Activated CD4-positive, alpha-beta memory T cell treated with anti-CD3 and anti-CD28 coated beads, Interleukin-2, amount 10 ng/mL, durations not matched to agents 7 days and 5 days (primary cell): ENCODE measurements at regions not wholly inside any gene's neighbourhood (a gene's known extent, or its start where the extent isn't known, plus 50 kb on each side); places are given as distances from the start of the nearest gene placed in this dataset.

ENCODE experiments used
- CTCF ChIA-PET: fragments of 350-600 bp; sonication (Branson Sonifier 250); formaldehyde crosslinking; loops from one replicate; lab custom pipeline; 2021; ENCODE audit warnings: antibody characterized with exemption, inconsistent platforms; lab: Charles Lee
- POLR2A ChIA-PET: fragments of 350-600 bp; sonication (Branson Sonifier 250); formaldehyde crosslinking; loops from one replicate; lab custom pipeline; 2021; ENCODE audit warnings: antibody characterized with exemption; lab: Charles Lee
- DNase-seq: peaks from one replicate; pipeline ENCODE4 v3.0.0-alpha.2; 2020
- H3K27ac Mint-ChIP-seq: one replicate; pipeline ENCODE4 v1.8.0; 2021; ENCODE audit warnings: mild to moderate bottlenecking, mixed read lengths
- H3K27me3 Mint-ChIP-seq: one replicate; pipeline ENCODE4 v1.8.0; 2021; ENCODE audit warnings: mixed read lengths
- H3K36me3 Mint-ChIP-seq: one replicate; pipeline ENCODE4 v1.8.0; 2021; ENCODE audit warnings: low read depth, mixed read lengths
- H3K4me1 Mint-ChIP-seq: one replicate; pipeline ENCODE4 v1.8.0; 2021; ENCODE audit warnings: mixed read lengths
- H3K4me3 Mint-ChIP-seq: one replicate; pipeline ENCODE4 v1.8.0; 2021; ENCODE audit warnings: mild to moderate bottlenecking, mixed read lengths
- H3K9me3 Mint-ChIP-seq: one replicate; pipeline ENCODE4 v1.8.0; 2021; ENCODE audit warnings: mixed read lengths

- Mint-ChIP-seq H3K27ac (no peak overlapping the region), H3K27me3 (peaks cover 41% of the 10 kb centered on the region), H3K4me1 (peaks cover 26% of the 10 kb centered on the region)
Measured at GRCh38 chr5:124647352-124647751, 99.1 kb downstream of the ZNF608 start.

GRCh38 chr5:124645396-124645795 lies 101.0 kb downstream of the ZNF608 start:
- Mint-ChIP-seq H3K36me3 (peaks cover 2% of the 10 kb centered on the region), H3K27ac (no peak overlapping the region), H3K9me3 (no peaks in the 10 kb centered on the region), H3K4me1 (peaks cover 19% of the 10 kb centered on the region), H3K27me3 (peaks cover 34% of the 10 kb centered on the region), H3K4me3 (no peak overlapping the region)
- no peak for DNase-seq
- POLR2A ChIA-PET: no interaction called here
- CTCF ChIA-PET: no interaction called here

More at GRCh38 chr5:124647352-124647751, 99.1 kb downstream of the ZNF608 start:
- no peak for DNase-seq
- ChIA-PET POLR2A (no interaction called here), CTCF (interaction anchor here (0.6 kb wide), 1 partner anchor 427 kb away, joined by 5 read pairs; no protein-coding TSS in a partner anchor)
- H3K4me3 Mint-ChIP-seq: no peak overlapping the region
- H3K9me3 Mint-ChIP-seq: peaks cover 2% of the 10 kb centered on the region
- H3K36me3 Mint-ChIP-seq: peaks cover 2% of the 10 kb centered on the region

- no peak for DNase-seq
- Mint-ChIP-seq H3K9me3 (no peaks in the 10 kb centered on the region), H3K4me3 (no peak overlapping the region), H3K36me3 (no peaks in the 10 kb centered on the region), H3K27me3 (peaks cover 31% of the 10 kb centered on the region), H3K27ac (no peak overlapping the region), H3K4me1 (peaks cover 12% of the 10 kb centered on the region)
- CTCF ChIA-PET: no interaction called here
- POLR2A ChIA-PET: no interaction called here
Measured at GRCh38 chr5:124644582-124644981, 101.9 kb downstream of the ZNF608 start.

GRCh38 chr5:124644138-124644537 lies 102.3 kb downstream of the ZNF608 start:
- POLR2A ChIA-PET: no interaction called here
- Mint-ChIP-seq H3K27ac (no peak overlapping the region), H3K27me3 (peaks cover 35% of the 10 kb centered on the region), H3K9me3 (no peaks in the 10 kb centered on the region), H3K36me3 (no peaks in the 10 kb centered on the region), H3K4me1 (peaks cover 7% of the 10 kb centered on the region), H3K4me3 (no peak overlapping the region)
- no peak for DNase-seq
- CTCF ChIA-PET: no interaction called here

- H3K4me3 Mint-ChIP-seq: no peak overlapping the region
- no peaks in the 10 kb centered on the region for H3K36me3 Mint-ChIP-seq
- CTCF ChIA-PET: no interaction called here
- H3K27ac Mint-ChIP-seq: no peak overlapping the region
- DNase-seq: no peak
- peaks cover 32% of the 10 kb centered on the region for H3K27me3 Mint-ChIP-seq
- H3K4me1 Mint-ChIP-seq: peaks cover 3% of the 10 kb centered on the region
- POLR2A ChIA-PET: no interaction called here
- no peaks in the 10 kb centered on the region for H3K9me3 Mint-ChIP-seq
Measured at GRCh38 chr5:124643336-124643735, 103.1 kb downstream of the ZNF608 start.

- CTCF ChIA-PET: no interaction called here
Measured at GRCh38 chr5:124642151-124642550, 104.3 kb downstream of the ZNF608 start.

GRCh38 chr5:124641154-124641792 lies 105.2 kb downstream of the ZNF608 start:
- Mint-ChIP-seq H3K9me3 (no peaks in the 10 kb centered on the region), H3K4me3 (no peak overlapping the region), H3K4me1 (no peaks in the 10 kb centered on the region), H3K27ac (no peak overlapping the region), H3K36me3 (no peaks in the 10 kb centered on the region), H3K27me3 (peaks cover 19% of the 10 kb centered on the region)
- DNase-seq: no peak
- ChIA-PET CTCF (no interaction called here), POLR2A (no interaction called here)

More at GRCh38 chr5:124642151-124642550, 104.3 kb downstream of the ZNF608 start:
- Mint-ChIP-seq H3K27ac (no peak overlapping the region), H3K36me3 (no peaks in the 10 kb centered on the region), H3K27me3 (peaks cover 25% of the 10 kb centered on the region), H3K4me3 (no peak overlapping the region), H3K4me1 (no peaks in the 10 kb centered on the region), H3K9me3 (no peaks in the 10 kb centered on the region)
- POLR2A ChIA-PET: no interaction called here
- no peak for DNase-seq

GRCh38 chr5:124639095-124639665 lies 107.3 kb downstream of the ZNF608 start:
- no peaks in the 10 kb centered on the region for H3K9me3 Mint-ChIP-seq
- H3K27me3 Mint-ChIP-seq: peaks cover 17% of the 10 kb centered on the region
- DNase-seq: no peak
- H3K4me1 Mint-ChIP-seq: no peaks in the 10 kb centered on the region
- no peaks in the 10 kb centered on the region for H3K36me3 Mint-ChIP-seq
- H3K27ac Mint-ChIP-seq: no peak overlapping the region
- no peak overlapping the region for H3K4me3 Mint-ChIP-seq
- POLR2A ChIA-PET: no interaction called here
- CTCF ChIA-PET: no interaction called here

GRCh38 chr5:124637011-124637410 lies 109.4 kb downstream of the ZNF608 start:
- ChIA-PET CTCF (no interaction called here), POLR2A (no interaction called here)
- Mint-ChIP-seq H3K9me3 (no peaks in the 10 kb centered on the region), H3K27me3 (peaks cover 7% of the 10 kb centered on the region), H3K4me3 (no peak overlapping the region), H3K36me3 (no peaks in the 10 kb centered on the region), H3K4me1 (no peaks in the 10 kb centered on the region), H3K27ac (no peak overlapping the region)
- DNase-seq: no peak

GRCh38 chr5:124634741-124635323 lies 111.6 kb downstream of the ZNF608 start:
- peaks cover 4% of the 10 kb centered on the region for H3K27me3 Mint-ChIP-seq
- ChIA-PET POLR2A (no interaction called here), CTCF (no interaction called here)
- no peak overlapping the region for H3K27ac Mint-ChIP-seq
- no peak for DNase-seq
- H3K36me3 Mint-ChIP-seq: no peaks in the 10 kb centered on the region
- H3K4me1 Mint-ChIP-seq: no peaks in the 10 kb centered on the region
- no peak overlapping the region for H3K4me3 Mint-ChIP-seq
- no peaks in the 10 kb centered on the region for H3K9me3 Mint-ChIP-seq

- Mint-ChIP-seq H3K27ac (no peak overlapping the region), H3K4me3 (no peak overlapping the region), H3K9me3 (no peaks in the 10 kb centered on the region), H3K27me3 (peaks cover 2% of the 10 kb centered on the region), H3K4me1 (no peaks in the 10 kb centered on the region), H3K36me3 (no peaks in the 10 kb centered on the region)
- ChIA-PET CTCF (no interaction called here), POLR2A (no interaction called here)
- DNase-seq: no peak
Measured at GRCh38 chr5:124634228-124634739, 112.2 kb downstream of the ZNF608 start.

- H3K27me3 Mint-ChIP-seq: no peaks in the 10 kb centered on the region
- ChIA-PET CTCF (no interaction called here), POLR2A (no interaction called here)
- no peaks in the 10 kb centered on the region for H3K9me3 Mint-ChIP-seq
- H3K4me1 Mint-ChIP-seq: no peaks in the 10 kb centered on the region
- DNase-seq: no peak
- no peak overlapping the region for H3K4me3 Mint-ChIP-seq
- H3K36me3 Mint-ChIP-seq: no peaks in the 10 kb centered on the region
- no peak overlapping the region for H3K27ac Mint-ChIP-seq
Measured at GRCh38 chr5:124633209-124633608, 113.2 kb downstream of the ZNF608 start.

GRCh38 chr5:124631874-124632550 lies 114.4 kb downstream of the ZNF608 start:
- H3K4me1 Mint-ChIP-seq: no peaks in the 10 kb centered on the region
- ChIA-PET POLR2A (no interaction called here), CTCF (no interaction called here)
- no peaks in the 10 kb centered on the region for H3K9me3 Mint-ChIP-seq
- H3K36me3 Mint-ChIP-seq: no peaks in the 10 kb centered on the region
- DNase-seq: no peak
- no peaks in the 10 kb centered on the region for H3K27me3 Mint-ChIP-seq
- no peak overlapping the region for H3K27ac Mint-ChIP-seq
- H3K4me3 Mint-ChIP-seq: no peak overlapping the region
